ENCODE measurements at regions not wholly inside any gene's neighbourhood (a gene's known extent, or its start where the extent isn't known, plus 50 kb on each side); places are given as distances from the start of the nearest gene placed in this dataset.
"Not testable (repeated sequence)": the region's sequence is repeated elsewhere in the genome, so short reads cannot be mapped to it uniquely, and the experiment has no call there.

- DNase-seq = no peak
These were observed 82.2 kb upstream of the SLC22A16 start for GRCh38 chr6:110558575-110558974.

GRCh38 chr6:110557199-110557598, 80.8 kb upstream of the SLC22A16 start:
- DNase-seq = no peak

- no peak for DNase-seq
These were observed 80.1 kb upstream of the SLC22A16 start for GRCh38 chr6:110556317-110557110.

DNA sequence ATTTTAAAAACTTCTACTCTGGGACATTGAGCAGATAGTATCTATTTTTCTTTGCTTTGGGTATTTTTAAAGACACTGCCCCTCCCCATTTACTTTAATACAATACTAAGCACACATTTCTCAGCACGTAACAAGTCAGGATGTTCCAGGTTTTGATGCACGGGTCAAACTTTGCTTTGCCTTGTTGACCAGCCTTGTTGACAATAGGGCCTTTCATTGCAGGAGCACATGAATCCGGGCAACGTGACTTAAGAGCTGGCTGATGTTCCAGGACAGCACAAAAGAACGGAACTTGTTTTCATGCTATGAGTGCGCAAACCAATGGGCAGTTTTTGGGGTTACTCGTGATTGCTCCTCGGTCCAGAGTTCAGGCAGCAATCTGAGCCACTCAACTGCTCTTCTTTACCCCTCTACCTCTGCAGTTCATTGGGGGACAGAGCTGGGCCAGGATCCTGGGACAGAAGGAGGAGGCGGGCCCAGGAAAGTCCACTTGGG, 78.6 kb upstream of the SLC22A16 start:
- no peak for DNase-seq

GRCh38 chr6:110554441-110554840, 78.0 kb upstream of the SLC22A16 start:
- DNase-seq = no peak

GRCh38 chr6:110552901-110553641, 76.7 kb upstream of the SLC22A16 start:
- DNase-seq = no peak

GRCh38 chr6:110552076-110552475, 75.7 kb upstream of the SLC22A16 start:
- no peak for DNase-seq

DNA sequence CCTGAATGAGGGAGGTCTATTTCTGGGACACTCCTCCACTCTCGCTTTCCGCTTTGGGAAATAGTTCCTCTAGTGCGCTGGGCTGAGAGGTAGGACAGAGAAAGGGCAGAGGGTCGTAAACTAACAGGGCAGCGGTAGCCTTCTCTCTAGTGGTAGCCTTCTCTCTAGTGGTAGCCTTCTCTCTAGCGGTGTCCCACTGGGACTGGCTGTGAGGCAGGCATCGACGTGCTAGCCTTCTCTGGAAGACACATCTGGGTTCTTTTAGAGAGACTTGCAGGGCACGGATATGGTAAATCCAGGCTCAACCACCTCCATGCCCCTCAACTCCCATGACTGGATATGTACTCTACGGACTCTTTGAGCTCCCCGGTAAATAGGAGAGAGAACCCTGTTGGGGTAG, 74.7 kb upstream of the SLC22A16 start:
- no peak for DNase-seq

- no peak for DNase-seq
These were observed 73.9 kb upstream of the SLC22A16 start for GRCh38 chr6:110550353-110550752.

GRCh38 chr6:110549277-110549676, 72.9 kb upstream of the SLC22A16 start:
- no peak for DNase-seq

DNA sequence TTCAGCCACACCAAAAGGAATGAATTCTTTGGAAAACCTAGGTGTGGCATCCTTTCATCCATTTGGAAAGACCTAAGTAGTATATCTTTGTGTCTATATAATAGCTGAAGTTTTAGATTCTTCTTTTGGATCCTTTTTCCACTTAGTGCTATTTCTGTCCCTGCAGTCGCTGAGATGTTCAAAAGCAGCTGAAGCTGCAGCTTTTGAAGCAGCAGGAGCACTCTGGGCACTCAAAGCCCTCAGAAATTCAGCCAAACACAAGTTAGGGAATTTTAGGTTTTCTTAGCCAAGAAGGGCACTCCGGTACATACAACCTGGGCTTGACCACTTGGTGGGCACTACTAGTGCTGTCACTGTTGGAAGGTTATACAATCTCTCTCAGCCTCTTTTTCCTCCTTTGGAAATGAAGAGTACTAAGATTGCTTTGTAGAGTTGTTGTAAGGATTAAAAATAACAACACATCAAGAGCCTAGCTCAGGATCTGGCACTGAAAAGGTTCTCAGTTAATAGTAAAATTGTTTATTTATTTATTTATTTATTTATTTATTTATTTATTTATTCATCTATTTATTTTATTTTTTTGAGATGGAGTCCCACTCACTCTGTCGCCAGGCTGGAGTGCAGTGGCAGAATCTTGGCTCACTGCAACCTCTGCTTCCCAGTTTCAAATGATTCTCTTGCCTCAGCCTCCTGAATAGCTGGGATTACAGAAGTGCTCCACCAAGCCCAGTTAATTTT, 71.9 kb upstream of the SLC22A16 start:
- no peak for DNase-seq

GRCh38 chr6:110547266-110547964, 71.0 kb upstream of the SLC22A16 start:
- no peak for DNase-seq

DNA sequence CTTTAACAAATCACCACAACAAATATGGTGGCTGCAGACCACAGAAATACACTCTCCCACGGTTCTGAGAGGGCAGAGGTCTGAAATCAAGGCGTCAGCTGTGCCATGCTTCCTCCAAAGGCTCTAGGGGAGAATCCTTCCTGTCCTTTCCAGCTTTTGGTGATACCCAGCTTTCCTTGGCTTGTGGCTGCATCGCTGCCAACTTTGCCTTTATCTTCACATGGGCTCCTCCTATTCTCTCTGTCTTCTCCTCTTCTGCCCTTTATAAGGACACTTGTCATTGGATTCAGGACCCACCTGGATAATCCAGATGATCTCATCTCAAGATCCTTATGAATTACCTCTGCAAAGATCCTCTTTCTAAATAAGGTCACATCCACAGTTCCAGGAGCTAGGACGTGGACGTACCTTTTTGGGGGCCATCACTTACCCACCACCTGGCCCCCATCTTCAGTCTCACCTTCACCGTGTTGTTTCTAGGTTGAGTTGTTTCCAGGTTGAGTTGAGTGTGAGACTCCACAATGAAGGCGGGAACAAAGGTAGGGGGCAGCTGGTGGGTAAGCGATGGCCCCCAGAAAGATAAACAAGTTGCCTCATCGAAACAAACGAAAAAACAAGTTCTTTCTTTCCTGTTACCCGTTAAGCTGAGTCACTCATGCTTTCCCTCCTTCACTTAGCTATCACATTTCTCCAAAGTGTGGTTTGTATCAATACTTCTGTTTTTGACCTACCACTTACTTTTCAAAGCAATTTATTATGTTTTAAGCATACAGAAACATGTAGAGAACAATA, 68.9 kb upstream of the SLC22A16 start:
- DNase-seq = no peak

GRCh38 chr6:110544472-110544871, 68.1 kb upstream of the SLC22A16 start:
- no peak for DNase-seq

DNA sequence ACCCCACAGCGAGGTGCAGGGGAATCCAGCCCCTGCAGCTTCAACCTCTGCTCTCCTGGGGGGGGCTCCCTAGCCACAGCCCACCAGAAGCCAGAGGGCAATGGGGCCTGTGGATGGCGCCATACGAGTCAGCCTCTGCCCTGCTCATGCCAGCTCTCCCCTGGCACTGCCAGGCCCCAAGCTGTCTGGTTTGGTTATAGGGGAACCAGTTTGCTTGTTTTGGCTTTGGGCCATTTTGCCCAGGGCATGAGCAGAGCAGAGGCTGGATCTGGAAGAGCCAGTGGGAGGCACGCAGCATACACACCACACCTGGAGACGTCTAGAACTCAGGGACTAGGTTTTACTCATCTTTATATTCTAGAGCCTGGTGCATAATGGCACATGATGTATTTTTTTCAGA, 66.7 kb upstream of the SLC22A16 start:
- no peak for DNase-seq

- no peak for DNase-seq
These were observed 66.1 kb upstream of the SLC22A16 start for GRCh38 chr6:110542311-110543024.

DNA sequence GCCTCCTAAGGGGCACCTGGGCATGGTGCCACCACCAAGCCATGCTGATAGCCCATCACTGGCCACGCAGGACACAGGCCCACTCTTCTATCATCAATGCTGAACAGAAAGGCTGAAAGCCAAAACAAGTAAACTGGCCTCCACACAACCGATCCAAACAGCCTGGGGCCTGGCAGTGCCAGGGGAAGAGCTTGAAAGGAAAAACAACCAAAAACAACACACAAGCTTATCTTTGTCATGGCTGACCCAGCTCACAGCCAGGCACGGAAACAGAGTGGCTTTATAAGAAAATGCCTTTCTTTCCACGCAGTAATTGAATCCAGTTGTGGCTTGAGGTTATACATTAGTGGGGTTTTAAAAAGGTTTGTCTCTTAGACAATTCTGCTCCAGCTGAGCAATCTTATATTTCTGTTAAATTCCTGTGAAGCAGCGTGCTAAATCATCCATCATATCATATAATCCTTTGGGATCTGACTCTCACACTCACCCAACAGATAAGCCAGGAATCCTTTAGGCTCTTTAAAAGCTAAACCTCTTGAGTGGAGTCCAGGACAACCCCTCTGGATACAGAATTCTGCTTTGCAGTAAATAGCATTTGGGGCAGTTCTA, 65.4 kb upstream of the SLC22A16 start:
- no peak for DNase-seq

DNA sequence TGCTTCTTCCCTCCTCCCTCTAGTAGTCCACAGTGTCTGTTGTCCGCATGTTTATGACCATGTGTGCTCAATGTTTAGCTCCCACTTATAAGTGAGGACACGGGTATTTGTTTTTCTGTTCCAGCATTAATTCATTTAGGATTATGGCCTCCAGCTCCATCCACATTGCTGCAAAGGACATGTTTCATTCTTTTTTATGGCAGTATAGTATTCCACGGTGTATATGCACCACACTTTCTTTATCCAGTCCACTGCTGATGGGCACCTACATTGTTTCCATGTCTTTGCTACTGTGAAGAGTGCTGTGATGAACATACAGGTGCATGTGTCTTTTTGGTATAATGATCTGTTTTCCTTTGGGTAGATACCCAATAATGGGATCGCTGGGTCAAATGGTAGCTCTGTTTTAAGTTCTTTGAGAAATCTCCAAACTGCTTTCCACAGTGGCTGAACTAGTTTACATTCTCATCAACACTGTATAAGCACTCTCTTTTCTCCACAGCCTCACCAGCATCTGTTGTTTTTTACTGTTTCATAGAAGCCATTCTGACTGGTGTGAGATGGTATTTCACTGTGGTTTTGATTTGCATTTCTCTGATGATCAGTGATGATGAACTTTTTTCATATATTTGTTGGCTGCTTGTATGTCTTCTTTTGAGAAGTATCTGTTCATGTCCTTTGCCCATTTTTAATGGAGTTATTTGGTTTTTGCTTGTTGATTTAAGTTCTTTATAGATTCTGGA, 63.0 kb upstream of the SLC22A16 start:
- not testable (repeated sequence) for DNase-seq

DNA sequence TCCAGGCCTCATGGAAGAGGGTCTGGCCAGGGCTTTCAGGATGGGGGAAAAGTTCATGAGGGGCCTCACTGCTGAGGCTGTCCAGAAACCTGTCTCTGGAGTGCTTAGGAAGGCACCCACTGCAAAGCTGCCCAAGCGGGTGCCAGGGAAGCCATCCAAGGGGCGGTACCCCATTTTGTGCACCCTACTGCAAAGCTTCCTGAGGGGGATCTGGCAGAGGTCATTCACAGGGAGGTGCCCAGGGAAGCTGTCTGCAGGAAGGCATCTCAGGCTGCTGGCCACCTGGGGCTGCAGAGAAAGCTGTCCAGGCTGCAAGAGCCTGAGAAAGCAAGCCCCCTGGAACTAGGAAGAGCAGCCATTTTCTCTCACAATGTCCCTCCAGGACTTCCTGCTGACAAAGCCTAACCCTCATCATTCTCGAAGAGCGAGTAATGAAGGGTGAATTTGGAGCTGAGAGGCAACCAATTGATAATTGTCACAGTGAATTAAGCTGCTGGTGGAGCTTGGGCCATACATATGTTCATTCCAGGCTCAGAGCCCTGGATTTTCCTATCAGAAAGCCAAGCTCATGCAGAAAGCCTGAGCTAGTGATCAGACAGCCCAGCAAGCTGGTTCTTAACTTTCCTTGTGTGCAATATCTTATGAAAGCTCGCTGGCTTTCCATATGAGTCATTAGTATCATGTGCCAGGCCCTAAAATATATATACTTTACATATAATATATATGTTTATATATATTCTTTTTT, 62.2 kb upstream of the SLC22A16 start:
- no peak for DNase-seq
